Rectal smooth muscle tissue (tissue), 1 donor: ENCODE measurements at regions not wholly inside any gene's neighbourhood (a gene's known extent, or its start where the extent isn't known, plus 50 kb on each side); places are given as distances from the start of the nearest gene placed in this dataset.
"Not testable (repeated sequence)": the region's sequence is repeated elsewhere in the genome, so short reads cannot be mapped to it uniquely, and the experiment has no call there.

ENCODE experiments used
- H3K27ac ChIP-seq: one replicate; pipeline ENCODE4 v1.7.0; 2013; ENCODE audit warnings: low read depth, low read length, inconsistent platforms
- H3K27me3 ChIP-seq: one replicate; pipeline ENCODE4 v1.7.0; 2013; ENCODE audit warnings: low read length; ENCODE audit not compliant: control insufficient read depth, insufficient read depth
- H3K36me3 ChIP-seq: one replicate; pipeline ENCODE4 v1.7.0; 2013; ENCODE audit warnings: low read length; ENCODE audit not compliant: control insufficient read depth, insufficient read depth
- H3K4me1 ChIP-seq: one replicate; pipeline ENCODE4 v1.7.0; 2013; ENCODE audit warnings: low read length; ENCODE audit not compliant: control insufficient read depth, insufficient read depth
- H3K4me3 ChIP-seq: one replicate; pipeline ENCODE4 v1.7.0; 2013; ENCODE audit warnings: low read length
- H3K9ac ChIP-seq: one replicate; pipeline ENCODE4 v1.7.0; 2013; ENCODE audit warnings: low read length

DNA sequence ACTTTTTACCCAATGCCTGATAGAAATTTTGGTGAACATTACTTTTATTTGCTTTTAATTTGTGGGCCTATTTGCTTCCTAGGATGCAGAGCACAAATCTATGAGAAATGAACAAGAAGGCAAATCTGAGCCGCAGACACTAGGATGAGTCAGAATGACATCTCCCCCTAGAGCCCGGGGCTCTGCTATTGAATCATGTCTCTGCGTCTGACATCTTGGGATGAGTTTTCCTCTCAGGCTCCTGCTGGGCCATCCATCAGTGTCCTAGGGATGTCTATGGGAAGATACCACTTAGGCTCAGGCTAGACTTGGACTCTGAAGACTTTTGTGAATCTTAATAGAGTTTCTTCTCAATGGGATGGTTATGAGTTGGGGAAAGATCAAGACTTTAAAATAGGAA lies 157.3 kb upstream of the MTPN start:
- H3K27ac ChIP-seq, result no peak overlapping the region
- no peak overlapping the region for H3K4me3 ChIP-seq
- no peak overlapping the region for H3K9ac ChIP-seq
- no peaks in the 10 kb centered on the region for H3K36me3 ChIP-seq
- peaks cover 10% of the 10 kb centered on the region for H3K4me1 ChIP-seq
- no peaks in the 10 kb centered on the region for H3K27me3 ChIP-seq

DNA sequence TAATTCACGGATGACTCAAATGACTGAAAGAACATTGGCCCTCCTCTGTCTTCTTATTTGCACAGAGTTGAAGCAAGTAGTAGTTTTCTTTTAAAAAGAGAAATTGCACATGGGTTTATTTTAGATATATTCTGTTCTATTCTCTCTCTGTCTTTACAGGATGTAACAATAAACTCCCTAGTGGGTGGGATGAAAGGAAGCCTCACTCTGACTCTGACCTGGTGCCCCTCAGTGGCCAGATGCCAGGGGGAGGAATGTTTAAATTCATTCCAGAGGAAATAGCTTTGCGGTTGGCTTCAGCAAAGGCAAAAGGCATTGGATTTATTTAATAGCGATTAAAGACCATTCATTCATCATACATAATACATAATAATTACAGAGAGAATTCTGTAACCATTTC lies 156.4 kb upstream of the MTPN start:
- Histone ChIP-seq H3K4me3 (no peak overlapping the region), H3K9ac (no peak overlapping the region), H3K27me3 (no peaks in the 10 kb centered on the region), H3K4me1 (peaks cover 2% of the 10 kb centered on the region), H3K27ac (no peak overlapping the region), H3K36me3 (no peaks in the 10 kb centered on the region)

DNA sequence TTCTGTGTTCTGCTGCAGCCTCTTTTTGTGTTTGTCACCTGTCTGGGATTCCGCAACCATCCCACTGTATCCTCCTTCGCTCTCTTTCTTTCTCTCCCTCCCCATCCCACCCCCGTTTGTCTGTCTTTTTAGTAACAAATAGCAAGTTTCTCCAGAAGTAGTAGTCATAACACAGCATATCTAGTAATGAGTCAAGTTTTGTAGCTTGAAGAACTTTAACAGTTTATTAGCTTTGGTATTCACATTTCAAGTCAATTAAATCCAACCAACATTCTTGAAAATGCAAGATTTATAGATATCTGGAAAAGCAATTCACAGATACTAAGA lies 154.1 kb upstream of the MTPN start:
- Histone ChIP-seq H3K36me3 (no peaks in the 10 kb centered on the region), H3K9ac (no peak overlapping the region), H3K4me3 (no peak overlapping the region), H3K27me3 (no peaks in the 10 kb centered on the region), H3K27ac (no peak overlapping the region), H3K4me1 (peaks cover 2% of the 10 kb centered on the region)

DNA sequence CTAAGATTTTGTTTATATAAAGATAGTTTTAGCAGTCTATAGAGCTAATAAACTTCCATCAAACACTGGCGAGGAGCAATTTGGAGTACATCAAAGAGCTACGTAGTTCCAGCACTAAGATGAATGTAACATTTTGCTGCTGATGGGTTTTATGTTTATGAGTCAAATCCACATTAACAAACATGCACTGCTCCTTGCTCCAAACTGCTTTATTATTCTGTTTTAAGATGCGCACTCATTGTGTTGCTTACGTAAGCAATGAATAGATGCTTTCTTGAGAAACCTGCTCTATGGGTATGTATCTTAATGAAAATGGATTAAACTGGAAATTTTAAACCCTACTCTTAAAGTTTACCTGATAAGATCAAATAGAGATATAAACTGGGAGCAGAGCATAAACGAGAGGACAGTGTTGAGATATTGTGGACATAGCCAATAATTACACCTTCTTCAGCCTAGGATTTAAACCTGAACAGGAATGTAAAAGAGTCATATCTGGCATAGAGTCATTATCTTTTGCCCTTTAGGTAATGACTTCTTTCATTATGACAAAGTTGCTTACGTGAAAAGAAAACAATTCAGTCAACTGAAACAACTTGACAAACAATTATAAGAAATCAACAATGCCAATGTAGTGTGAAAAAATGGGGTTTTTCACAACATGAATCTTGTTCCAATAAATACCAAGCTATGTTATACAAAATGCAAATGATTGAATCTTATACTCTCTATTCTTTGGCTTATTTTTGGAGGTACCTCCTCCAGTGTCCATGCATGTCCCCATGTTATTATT lies 153.5 kb upstream of the MTPN start:
- Histone ChIP-seq H3K27ac (no peak overlapping the region), H3K27me3 (no peaks in the 10 kb centered on the region), H3K36me3 (no peaks in the 10 kb centered on the region), H3K4me3 (no peak overlapping the region), H3K4me1 (peaks cover 2% of the 10 kb centered on the region), H3K9ac (no peak overlapping the region)

DNA sequence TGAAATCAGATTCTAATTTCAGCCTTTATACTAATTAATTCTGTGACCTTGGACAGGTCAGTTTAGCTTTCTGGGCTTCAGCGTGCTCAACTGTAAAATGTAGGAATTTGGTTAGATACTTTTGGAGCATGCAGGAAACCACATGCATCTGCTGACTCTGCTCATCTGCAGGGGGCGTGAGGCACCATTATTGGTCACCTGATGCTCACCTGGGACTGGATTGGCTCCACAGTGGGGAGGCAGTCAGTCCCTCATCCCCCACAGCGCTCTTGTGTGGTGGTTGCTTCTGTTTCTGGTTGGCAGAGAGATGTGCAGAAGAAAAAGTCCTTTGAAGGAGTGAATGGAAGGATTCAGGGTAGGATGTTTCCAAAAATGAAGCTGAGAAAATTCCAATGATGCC lies 150.9 kb upstream of the MTPN start:
- no peaks in the 10 kb centered on the region for H3K36me3 ChIP-seq
- peaks cover 2% of the 10 kb centered on the region for H3K4me1 ChIP-seq
- H3K27me3 ChIP-seq, result no peaks in the 10 kb centered on the region
- no peak overlapping the region for H3K4me3 ChIP-seq
- no peak overlapping the region for H3K27ac ChIP-seq
- H3K9ac ChIP-seq, result no peak overlapping the region

DNA sequence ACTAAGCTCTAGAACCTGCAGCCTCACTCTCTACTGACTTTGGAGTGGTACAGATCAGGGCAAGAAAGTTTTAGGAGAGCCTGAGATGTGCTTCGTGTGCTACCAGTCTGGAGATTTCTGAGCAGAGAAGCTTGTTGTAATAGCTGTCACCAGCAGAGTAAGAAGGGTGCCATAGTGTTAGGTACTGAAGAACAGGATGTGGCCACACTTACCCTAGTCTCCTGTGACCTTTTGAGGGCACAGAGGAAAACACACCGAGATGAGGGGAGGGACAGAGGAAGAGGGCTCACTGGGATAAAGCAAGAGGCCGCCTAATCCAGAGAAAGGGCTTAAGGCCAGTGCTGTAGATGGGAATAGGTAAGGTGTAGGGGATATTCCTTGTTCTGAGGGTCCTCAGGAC lies 146.2 kb upstream of the MTPN start:
- H3K4me3 ChIP-seq, result no peak overlapping the region

DNA sequence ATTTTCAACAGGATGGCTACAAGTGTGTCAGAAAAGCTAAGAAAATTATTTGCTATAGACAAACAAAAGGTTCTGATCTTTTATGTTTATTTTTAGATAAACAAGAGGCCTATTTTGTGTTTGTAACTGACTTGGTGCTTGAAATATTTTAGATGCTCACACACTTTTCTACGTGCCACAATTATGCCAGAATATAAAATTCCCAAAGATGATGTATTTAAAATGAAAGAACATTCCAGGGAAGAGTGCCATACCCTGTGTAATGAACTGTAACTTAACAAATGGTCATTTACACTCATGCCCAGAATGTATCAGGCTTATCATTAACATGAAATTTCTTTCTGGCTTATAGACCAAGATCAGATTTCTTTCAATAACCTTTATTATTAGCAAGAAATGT lies 144.9 kb upstream of the MTPN start:
- Histone ChIP-seq H3K9ac (no peak overlapping the region), H3K4me1 (no peaks in the 10 kb centered on the region), H3K36me3 (no peaks in the 10 kb centered on the region), H3K27me3 (no peaks in the 10 kb centered on the region), H3K4me3 (no peak overlapping the region), H3K27ac (no peak overlapping the region)

More for the DNA sequence above, 146.2 kb upstream of the MTPN start:
- H3K36me3 ChIP-seq, result no peaks in the 10 kb centered on the region
- no peaks in the 10 kb centered on the region for H3K4me1 ChIP-seq
- no peak overlapping the region for H3K27ac ChIP-seq
- H3K27me3 ChIP-seq, result no peaks in the 10 kb centered on the region
- no peak overlapping the region for H3K9ac ChIP-seq

DNA sequence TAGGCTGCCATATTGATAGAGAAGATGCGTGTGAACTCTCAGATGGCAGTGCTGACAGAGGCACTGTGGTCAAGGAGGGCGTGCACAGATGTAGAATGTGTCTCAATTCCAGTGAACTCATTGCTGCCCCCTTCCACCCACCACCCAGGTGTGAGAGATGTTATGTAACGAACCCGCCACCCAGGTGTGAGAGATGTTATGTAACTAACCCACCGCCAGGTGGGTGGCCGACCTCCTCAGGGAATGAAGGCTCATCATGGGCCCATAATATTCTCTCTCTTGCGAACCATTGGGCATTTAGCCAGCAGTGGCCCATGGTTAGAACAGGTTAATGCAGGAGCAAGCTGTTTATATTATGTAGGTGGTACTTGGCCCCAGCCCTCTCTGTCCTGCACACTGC lies 140.4 kb upstream of the MTPN start:
- Histone ChIP-seq H3K4me1 (no peaks in the 10 kb centered on the region), H3K36me3 (no peaks in the 10 kb centered on the region), H3K4me3 (no peak overlapping the region), H3K27ac (no peak overlapping the region), H3K27me3 (no peaks in the 10 kb centered on the region), H3K9ac (no peak overlapping the region)

DNA sequence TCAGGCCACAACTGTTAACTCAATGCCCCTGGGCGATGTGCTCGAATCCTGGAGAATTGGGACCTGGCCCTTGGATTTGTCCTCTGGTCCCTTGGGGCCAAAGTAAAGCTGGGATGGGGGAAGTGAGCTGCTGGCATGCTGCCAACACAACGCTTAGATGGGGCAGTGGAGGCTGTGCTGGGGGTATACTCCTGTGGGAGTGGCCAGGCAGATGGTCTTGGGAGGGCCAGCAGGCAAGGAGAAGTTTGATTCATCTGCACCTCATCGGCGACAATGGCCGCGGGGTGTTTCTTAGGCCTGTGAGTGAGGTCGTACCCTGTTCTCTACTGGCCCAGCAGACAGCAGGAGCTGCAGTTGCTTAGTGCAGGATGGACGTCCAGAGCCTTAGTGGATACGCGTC lies 139.0 kb upstream of the MTPN start:
- Histone ChIP-seq H3K27ac (no peak overlapping the region), H3K36me3 (no peaks in the 10 kb centered on the region), H3K4me1 (no peaks in the 10 kb centered on the region), H3K4me3 (no peak overlapping the region), H3K9ac (no peak overlapping the region), H3K27me3 (no peaks in the 10 kb centered on the region)

DNA sequence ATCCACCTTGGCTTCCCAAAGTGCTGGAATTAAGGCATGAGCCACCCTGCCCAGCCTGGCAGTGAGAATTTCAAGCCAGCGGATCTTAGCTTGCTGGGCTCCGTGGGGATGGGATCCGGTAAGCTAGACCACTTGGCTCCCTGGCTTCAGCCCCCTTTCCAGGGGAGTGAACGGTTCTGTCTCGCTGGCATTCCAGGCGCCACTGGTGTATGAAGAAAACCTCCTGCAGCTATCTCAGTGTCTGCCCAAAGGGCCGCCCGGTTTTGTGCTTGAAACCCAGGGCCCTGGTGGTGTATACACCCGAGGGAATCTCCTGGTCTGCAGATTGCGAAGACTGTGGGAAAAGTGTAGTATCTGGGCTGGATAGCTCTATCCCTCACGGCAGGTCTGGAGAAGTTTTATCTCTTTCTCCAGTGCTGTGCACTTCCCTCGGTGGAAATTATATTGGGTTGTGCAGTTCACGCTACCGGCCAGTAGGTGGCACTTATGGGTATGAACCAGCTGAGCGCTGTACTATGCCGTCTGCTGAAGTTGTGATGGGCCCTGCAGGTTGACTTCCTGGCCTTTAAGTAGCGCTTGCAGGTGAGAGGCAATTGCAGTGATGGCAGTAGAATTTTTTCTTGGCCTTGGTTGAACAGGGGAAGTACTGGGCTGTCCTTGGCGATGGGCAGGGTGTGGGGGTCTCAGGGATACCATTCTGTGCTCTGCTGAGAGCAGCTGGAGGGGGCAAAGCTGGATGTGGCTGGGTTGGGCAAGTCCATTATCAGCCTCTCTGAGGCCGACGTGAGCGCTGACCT lies 138.0 kb upstream of the MTPN start:
- Histone ChIP-seq H3K4me1 (no peaks in the 10 kb centered on the region), H3K9ac (no peak overlapping the region), H3K4me3 (no peak overlapping the region), H3K36me3 (no peaks in the 10 kb centered on the region), H3K27me3 (no peaks in the 10 kb centered on the region), H3K27ac (no peak overlapping the region)

DNA sequence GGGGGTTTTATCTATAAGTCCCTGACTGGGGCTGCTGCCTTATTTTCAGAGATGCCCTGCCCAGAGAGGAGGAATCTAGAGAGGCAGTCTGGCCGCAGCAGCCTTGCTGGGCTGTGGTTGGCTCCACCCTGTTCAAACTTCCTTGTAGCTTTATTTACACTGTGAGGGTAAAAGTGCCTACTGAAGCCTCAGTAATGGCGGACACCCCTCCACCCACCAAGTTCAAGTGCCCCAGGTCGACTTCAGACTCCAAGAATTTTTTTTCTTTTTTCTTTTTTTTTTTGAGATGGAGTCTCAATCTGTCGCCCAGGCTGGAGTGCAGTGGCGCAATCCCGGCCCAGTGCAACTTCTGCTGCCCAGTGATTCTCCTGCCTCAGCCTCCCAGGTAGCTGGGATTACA lies 137.3 kb upstream of the MTPN start:
- not testable (repeated sequence) for H3K9ac ChIP-seq, H3K27me3 ChIP-seq, H3K4me1 ChIP-seq, H3K4me3 ChIP-seq, H3K36me3 ChIP-seq, H3K27ac ChIP-seq

DNA sequence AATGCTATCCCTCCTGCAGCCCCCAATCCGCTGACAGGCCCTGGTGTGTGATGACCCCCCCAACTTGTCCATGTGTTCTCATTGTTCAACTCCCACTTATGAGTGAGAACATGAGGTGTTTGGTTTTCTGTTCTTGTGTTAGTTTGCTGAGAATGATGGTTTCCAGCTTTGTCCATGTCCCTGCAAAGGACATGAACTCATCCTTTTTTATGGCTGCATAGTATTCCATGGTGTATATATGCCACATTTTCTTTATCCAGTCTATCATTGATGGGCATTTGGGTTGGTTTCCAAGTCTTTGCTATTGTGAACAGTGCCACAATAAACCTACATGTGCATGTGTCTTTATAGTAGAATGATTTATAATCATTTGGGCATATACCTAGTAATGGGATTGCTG lies 131.9 kb upstream of the MTPN start:
- not testable (repeated sequence) for H3K27ac ChIP-seq, H3K9ac ChIP-seq, H3K4me3 ChIP-seq, H3K4me1 ChIP-seq, H3K27me3 ChIP-seq, H3K36me3 ChIP-seq

DNA sequence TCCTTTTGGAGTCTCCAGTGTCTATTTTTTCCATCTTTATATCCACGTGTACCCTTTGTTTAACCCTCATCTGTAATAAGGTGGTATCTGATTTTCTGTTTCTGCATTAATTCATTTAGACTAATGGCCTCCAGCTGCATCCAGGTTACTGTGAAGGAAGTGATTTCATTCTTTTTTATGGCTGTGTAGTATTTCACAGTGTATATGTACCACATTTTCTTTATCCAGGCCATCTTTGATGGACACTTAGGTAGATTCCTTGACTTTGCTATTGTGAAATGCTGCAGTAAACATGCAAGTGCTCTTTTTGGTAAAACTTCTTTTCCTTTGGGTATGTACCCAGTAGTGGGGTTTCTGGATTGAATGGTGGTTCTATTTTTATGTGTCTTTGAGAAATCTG lies 128.0 kb upstream of the MTPN start:
- Histone ChIP-seq H3K27me3 (no peaks in the 10 kb centered on the region), H3K27ac (no peak overlapping the region), H3K9ac (no peak overlapping the region), H3K4me3 (no peak overlapping the region), H3K36me3 (no peaks in the 10 kb centered on the region), H3K4me1 (no peaks in the 10 kb centered on the region)
